ENCODE measurements at regions not wholly inside any gene's neighbourhood (a gene's known extent, or its start where the extent isn't known, plus 50 kb on each side); places are given as distances from the start of the nearest gene placed in this dataset.
"Not testable (repeated sequence)": the region's sequence is repeated elsewhere in the genome, so short reads cannot be mapped to it uniquely, and the experiment has no call there.

DNA sequence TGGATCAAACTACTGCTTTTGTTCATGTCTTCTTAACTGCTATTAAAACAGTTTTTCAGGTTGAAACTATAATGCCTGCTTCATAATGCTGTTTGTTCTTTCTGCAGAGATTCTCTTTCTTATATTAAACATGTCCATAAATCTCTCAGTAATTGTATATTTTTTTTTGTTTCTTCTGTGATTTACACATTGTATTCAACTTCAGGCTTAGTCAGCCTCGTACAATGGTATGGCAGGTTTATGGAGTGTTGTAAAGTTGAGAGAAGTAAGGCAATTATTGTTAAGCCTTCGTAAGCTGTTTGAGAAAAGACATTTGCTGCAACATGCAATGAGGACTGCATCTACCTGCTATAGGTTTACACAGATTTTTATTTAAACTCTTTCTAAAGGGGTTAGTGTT lies 977.1 kb downstream of the DIPK2A start:
- DNase-seq (ENCODE audit: low read depth in 4 of 4, low spot score in 2 of 4) = peak in 3 of 4 donors; percentile 21 to 37 (median 29)

DNA sequence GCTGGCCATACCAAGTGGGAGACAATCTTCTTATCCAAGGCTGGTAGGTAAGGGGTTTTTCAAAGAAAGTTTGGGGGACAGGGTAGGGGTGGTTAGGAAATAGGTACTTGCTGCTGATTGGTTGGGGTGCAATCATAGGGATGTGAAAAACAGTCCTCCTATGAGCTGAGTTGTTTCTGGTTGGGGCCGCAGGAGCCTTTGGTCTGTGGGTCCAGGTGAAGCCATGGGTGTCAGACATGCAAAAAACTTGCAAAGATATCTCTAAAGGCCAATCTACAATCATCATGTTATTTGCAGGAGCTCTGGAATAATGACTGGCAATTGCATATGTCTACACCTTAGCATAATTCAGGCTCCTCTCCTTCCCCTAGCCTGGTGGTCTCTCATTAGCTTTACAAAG lies 982.3 kb downstream of the DIPK2A start:
- no peak for DNase-seq (ENCODE audit: low read depth in 4 of 4, low spot score in 2 of 4)

DNA sequence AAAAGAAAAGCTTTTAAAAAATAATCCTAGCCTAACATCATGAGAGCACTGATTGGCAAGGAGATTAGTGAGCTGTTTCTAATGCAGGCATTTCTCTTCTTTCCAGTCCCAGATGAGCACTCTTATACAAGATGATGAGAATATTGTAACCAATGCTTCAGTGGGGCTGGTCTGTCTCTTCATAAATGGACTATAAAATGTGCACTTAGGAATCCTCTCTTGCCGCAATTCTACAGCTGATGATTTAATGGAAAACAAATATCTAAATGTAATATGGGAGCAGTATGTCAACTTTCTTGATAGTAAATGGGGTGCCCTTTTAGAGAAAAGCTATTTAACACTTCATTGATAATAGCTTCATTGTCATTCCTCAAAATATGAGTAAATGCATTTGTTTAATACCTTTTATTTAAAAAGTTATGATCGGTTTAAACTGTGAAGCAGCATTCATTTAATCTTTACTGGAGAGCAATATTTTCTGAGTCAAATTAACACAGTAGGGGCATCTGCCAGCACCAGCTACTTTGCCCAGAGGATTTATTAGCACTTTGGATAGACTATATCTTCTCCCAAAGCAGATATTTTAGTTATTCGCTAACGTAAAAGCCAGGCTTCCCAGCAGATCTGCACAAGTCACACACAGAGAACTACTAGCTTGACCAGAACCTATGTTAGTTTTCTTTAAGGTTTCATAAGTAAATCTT lies 985.9 kb downstream of the DIPK2A start:
- DNase-seq (ENCODE audit: low read depth in 4 of 4, low spot score in 2 of 4) = no peak

DNA sequence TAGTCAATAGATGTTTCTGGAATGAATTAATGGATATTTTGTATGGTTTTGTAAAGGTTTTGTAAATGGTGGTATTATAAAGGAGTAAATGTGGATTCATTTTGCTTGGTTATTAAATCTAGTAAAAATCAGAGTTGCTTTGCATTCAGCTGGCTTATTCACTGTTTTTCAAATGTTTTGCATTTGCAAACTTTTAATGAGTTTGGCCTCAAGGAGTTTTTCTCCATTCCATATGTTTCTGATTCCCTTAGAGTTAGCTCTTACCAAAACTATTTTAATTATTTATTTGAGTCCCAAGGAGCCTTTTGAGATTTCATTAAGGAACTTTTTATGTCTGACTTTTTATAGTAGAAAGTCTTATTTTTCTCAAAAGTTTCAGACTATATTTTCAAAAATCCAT lies 992.2 kb downstream of the DIPK2A start:
- DNase-seq (ENCODE audit: low read depth in 4 of 4, low spot score in 2 of 4) = no peak

DNA sequence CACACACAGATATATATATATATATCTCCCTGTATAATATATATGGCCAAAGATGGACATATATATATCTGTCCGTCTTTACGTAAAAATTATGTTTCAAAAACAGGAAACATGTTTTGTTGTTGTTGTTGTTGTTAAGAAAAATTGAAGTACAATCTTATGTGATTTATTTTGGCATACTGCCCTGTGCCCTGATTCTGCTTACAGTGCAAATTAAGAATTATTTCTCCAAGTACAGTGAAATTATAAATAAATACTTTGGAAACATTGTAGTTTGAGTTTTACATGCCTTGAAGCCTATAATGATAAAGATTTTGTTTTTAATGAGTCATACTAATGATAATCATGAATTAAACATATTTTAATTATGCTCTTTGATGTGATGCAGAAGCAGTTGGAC lies 994.9 kb downstream of the DIPK2A start:
- no peak for DNase-seq (ENCODE audit: low read depth in 4 of 4, low spot score in 2 of 4)

DNA sequence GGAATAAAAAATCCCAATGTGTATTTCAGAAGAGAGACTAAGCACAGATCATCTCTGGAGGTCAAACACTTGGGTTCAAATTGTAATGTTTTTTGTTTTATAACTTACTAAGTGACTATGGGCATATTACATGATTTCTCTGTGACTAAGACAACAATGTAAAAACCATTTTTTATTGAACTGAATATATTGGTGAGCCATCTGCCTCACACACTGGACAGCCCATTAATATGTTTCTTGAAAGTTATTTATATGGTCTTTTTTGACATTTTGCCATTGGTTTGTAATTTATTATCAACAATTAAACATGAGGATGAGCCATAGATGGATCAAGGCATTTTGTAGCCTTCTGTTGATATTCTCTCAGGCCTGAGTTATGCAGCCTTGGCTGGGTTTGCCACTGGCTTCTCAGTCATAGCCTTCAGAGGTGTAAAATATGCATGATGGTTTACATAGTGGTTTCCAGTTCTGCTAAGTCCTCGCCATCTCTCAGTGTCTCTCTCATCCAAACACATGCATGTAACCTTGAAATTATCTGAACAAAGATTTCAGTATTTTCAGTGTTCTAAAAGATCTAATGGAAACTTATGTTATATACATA lies 997.2 kb downstream of the DIPK2A start:
- DNase-seq (ENCODE audit: low read depth in 4 of 4, low spot score in 2 of 4) = no peak

DNA sequence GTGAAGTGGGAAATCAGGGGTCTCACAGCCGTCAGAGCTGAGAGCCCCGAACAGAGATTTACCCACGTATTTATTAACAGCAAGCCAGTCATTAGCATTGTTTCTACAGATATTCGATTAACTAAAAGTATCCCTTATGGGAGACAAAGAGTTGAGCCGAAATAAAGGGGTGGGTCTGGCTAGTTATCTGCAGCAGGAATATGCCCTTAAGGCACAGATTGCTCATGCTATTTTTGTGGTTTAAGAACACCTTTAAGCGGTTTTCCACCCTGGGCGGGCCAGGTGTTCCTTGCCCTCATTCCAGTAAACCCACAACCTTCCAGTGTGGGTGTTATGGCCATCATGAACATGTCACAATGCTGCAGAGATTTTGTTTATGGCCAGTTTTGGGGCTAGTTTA lies 1012.9 kb downstream of the DIPK2A start:
- not testable (repeated sequence) for DNase-seq (ENCODE audit: low read depth in 4 of 4, low spot score in 2 of 4)

DNA sequence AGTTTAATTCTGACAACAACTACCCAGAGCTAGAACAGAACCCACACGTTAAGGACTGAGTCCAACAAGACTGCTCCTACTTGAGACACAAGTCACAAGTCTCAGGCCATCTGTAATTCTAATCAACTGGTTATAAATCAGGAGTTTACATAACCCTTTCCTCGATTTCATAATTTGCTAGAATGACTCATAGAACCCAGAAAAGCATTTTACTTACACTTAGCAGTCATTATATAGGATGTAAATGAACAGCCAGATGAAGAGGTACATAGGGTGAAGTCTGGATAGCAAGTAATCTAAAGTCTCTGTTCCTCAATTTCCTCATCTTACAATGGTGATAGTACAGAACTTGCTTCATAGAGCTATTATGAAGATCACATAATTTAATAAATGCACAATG lies 1018.2 kb downstream of the DIPK2A start:
- DNase-seq (ENCODE audit: low read depth in 4 of 4, low spot score in 2 of 4) = no peak

DNA sequence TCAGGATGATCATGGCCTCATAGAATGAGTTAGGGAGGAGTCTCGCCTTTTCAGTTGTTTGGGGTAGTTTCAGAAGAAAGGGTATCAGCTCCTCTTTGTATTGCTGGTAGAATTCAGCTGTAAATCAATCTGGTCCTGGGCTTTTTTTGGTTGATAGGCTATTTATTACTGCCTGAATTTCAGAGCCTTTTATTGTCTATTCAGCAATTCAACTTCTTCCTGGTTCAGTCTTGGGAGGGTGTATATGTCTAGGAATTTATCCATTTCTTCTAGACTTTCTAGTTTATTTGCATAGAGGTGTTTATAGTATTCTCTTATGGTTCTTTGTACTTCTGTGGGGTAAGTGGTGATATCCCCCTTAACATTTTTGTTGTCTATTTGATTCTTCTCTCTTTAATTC lies 1024.2 kb downstream of the DIPK2A start:
- DNase-seq (ENCODE audit: low read depth in 4 of 4, low spot score in 2 of 4) = no peak

DNA sequence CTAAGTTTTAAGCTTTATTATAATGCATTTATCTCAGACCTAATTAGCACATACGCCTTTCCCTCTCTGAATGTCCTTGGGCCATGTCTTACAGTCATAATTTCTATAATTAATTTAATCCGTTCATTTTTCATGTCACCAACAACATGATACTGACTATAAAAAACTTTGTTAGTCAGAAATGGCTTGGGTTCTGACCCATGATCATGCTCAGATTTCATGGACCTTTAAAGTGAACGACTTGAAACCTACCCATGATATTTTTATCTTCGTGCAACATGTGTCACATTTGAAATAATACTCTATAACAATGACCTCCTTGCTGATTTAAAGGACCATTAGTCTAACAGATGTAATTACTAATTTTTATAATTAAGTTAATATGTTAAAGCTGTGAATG lies 1033.8 kb downstream of the DIPK2A start:
- no peak for DNase-seq (ENCODE audit: low read depth in 4 of 4, low spot score in 2 of 4)

DNA sequence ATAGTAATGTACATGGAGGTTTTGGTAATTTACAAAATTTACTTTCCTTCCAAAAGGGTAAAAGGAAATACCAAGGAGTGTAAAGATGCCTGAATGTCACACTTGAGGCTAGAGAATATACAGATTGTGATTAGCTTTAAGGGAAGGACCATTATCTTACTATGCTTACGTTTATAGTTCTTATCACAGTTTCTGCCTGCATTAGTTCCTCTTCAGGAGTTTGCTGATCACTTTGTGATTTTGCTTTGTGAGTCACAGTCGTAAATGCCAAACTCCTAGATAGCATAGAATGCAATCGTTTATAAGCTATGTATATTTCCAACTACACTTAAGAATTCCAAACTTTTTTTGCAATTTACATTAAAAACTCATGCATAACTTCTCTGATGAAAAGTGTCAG lies 1034.6 kb downstream of the DIPK2A start:
- no peak for DNase-seq (ENCODE audit: low read depth in 4 of 4, low spot score in 2 of 4)

DNA sequence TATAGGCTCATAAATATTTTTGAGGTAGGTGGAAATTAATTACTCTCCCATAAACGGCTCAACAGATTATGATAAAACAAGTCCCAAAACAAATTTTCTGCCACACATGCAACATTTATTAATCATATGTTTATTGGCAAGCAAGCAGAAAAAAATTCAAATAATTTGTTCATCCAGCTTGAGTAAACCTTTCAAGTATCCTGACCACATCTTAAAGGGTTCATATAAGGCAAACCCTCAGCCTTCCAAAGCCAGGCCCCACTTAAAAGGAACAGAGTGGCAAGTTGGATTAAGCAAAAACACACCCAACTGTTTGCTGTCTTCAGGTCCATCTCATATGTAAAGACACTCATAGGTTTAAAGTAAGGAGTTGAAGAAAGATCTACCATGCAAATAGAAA lies 1042.3 kb downstream of the DIPK2A start:
- DNase-seq (ENCODE audit: low read depth in 4 of 4, low spot score in 2 of 4) = no peak

DNA sequence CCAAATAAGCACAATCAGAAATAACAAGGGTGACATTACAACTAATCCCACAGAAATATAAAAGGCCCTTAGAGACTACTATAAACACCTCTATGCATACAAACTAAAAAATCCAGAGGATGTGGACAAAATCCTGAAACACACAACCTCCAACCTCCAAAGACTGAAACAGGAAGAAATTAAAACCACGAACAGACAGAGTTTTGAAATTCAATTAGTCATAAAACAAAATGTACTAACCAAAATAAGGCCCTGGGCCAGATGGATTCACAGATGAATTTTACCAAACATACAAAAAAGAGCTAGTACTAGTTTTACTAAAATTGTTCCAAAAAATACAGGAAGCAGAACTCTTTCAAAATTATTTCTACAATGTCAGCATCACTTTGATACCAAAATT lies 1043.6 kb downstream of the DIPK2A start:
- DNase-seq (ENCODE audit: low read depth in 4 of 4, low spot score in 2 of 4) = no peak

DNA sequence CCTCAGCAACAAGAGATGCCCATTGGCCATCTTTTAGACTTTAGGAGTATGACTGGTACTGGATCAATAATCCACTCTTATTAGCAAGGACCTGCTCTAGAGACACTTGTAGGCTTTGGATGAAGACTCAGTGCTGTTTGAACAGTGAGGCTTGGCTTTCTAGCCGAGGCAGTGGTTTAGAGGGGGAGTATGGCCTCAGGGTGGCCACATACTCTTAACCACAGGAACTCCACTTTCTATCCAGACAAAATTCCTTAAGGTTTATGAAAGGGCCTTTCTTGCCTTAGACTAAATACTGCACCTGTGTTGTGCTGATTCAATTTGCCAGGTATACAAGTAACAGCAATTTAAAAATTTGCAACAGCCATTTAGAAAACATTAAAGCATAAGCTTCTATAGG lies 1046.3 kb downstream of the DIPK2A start:
- no peak for DNase-seq (ENCODE audit: low read depth in 4 of 4, low spot score in 2 of 4)

DNA sequence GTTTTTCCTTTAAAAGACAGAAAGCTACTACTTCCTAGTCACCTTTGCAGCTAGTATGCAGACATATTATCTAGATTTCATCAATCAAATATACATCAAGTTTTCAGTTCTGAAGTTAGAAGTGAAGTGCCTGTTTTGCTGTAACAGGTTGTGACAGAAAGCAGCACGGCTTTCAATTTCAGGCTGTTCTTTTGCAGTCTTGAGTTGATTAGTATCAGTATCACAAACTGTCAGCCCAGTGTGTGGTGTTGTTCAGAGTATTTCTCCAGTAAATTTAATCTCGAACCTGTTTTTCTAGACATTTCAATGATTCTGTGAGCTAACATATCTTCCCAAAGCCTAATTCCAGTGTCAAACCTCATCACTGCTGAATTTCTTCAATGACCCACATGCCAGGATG lies 1050.8 kb downstream of the DIPK2A start:
- DNase-seq (ENCODE audit: low read depth in 4 of 4, low spot score in 2 of 4) = no peak

DNA sequence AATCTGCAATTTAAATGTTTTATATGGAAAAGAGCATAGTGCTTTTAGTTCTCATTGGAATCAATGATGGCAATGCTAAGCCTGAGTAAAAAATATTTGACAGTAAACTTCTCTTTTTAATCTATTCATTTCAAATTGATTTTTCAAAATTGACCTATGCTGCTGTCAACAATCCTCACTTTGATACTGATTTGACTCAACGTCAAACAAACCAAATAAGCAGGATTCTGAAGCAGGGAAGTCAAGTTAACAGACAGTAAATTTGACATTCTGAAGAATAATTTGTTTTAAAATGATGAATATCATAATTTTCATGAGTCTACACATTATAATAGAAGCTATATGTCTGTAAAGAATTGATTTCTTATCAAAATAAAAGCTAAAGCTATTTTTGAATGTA lies 1053.1 kb downstream of the DIPK2A start:
- DNase-seq (ENCODE audit: low read depth in 4 of 4, low spot score in 2 of 4) = no peak

DNA sequence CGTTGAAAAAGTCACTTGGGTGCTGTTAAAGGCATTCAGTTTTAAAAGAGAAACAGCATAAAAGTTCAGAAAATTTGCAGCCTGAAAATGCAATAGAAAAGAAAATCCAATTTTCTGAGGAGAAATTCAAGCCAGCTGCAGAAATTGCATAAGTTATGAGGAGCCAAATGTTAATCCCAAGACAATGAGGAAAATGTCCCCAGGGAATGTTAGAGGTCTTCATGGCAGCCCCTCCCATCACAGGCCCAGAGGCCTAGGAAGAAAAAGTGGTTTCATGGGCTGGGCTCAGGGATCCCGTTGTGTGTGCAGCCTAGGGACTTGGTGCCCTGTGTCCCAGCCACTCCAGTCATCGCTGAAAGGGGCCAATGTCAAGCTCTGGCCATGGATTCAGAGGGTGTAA lies 1055.6 kb downstream of the DIPK2A start:
- DNase-seq (ENCODE audit: low read depth in 4 of 4, low spot score in 2 of 4) = not testable (repeated sequence)

DNA sequence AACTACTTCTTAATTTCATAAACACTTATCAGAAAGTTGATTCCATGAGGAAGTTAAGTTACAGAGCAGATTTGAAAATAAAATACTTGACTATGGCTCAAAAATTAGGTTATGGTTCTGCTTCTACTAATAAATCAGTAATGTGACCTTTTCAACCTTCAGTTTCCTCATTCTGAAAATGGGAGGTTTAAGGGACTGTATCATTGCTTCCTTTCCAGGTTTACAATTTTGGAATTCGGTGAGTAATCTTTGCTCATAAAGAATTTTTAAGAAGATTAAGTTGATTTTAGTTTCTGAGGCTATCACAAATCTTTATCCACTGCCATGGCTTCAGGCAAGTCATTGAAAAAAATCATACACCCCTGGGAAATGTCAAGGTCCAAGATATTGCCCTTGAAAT lies 1061.2 kb downstream of the DIPK2A start:
- DNase-seq (ENCODE audit: low read depth in 4 of 4, low spot score in 2 of 4) = no peak

DNA sequence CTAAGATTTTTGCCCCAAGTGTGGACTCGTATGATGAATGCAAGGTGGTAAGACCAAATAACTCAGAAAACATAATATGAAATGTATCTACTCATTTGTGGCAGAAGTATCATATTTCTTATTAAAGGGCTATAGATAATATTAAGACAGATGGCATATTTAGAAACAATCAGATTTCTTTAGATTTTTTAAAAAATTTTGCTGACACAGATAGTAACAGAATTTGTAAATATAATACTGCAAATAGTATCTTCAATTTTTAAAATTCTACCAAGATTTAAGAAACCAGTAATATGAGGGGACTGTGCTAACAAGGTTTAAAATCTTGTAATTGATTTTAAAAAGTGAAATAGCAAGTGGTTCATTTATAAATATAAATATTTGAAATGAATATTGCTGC lies 1064.1 kb downstream of the DIPK2A start:
- no peak for DNase-seq (ENCODE audit: low read depth in 4 of 4, low spot score in 2 of 4)

DNA sequence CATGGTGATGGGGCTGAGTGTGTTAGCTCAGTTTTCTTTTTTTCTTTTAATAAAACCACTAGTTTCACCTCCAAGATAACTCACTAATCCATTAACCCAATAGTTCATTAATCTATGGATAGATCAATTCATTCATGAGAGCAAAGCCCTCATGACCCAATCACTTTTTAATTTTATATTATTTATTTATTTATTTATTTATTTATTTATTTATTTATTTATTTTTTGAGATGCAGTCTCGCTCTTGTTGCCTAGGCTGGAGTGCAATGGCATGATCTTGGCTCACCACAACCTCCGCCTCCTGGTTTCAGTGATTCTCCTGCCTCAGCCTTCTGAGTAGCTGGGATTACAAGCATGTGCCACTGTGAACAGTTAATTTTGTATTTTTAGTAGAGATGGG lies 1082.4 kb downstream of the DIPK2A start:
- DNase-seq (ENCODE audit: low read depth in 4 of 4, low spot score in 2 of 4) = not testable (repeated sequence)

DNA sequence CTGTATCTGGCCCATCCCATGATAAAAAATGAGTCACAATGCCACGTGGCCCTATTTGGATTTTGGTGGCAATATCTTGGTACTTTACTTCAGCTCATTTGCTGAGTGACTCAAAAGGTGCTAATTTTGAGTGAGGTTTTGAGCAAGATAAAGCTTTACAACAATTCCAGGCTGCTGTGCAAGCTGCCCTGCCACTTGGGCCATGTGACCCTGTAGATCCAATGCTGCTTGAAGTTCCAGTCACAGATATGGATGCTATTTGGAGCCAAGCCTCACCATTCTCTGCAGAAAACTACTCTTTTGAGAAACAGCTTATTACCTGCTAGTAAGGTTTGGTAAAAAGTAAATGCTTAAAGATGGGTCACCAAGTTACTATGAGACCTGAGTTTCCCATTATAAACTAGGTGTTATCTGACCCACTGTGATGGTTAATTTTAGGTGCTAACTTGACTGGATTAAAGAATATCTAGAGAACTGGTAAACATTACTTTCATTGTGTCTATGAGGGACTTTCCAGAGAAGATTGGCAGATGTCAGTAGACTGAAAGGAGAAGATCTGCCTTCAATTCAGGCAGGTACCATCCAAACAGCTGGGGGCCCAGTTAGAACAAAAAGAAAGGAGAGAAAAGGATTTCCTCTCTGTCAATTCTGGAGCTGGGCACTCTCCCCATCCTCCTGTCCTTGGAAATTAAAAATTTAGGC lies 1083.9 kb downstream of the DIPK2A start:
- DNase-seq (ENCODE audit: low read depth in 4 of 4, low spot score in 2 of 4) = no peak

DNA sequence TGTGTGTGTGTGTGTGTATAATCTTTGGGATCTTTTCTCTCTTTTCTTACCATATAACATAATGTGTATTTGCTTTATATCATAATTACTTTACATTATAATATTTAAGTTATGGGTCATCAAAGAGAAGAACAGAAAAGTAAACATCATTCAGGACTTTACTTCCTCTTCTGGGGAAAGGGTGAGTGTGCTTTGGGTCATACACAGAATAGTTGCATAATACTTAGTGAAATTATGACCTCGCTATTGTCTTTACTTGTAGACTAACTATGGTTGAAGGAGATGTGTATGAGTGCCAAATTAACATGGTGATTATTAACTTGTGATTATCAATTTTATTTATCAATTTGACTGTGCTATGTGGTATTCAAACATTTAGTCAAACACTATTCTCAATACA lies 1086.9 kb downstream of the DIPK2A start:
- no peak for DNase-seq (ENCODE audit: low read depth in 4 of 4, low spot score in 2 of 4)
